IMR-90 (cell line): ENCODE measurements at regions not wholly inside any gene's neighbourhood (a gene's known extent, or its start where the extent isn't known, plus 50 kb on each side); places are given as distances from the start of the nearest gene placed in this dataset.

Source experiments
- ATAC-seq: fragments of 200-7000 bp; cut with Tn5 transposase; 2 replicates; pipeline ENCODE4 v1.9.1; 2020; ENCODE audit warnings: low read depth, mild to moderate bottlenecking, moderate library complexity
- BruUV-seq: library from RNA; stranded (reverse); fragments of 400-500 nt; replicated peaks from 2 replicates; lab custom pipeline; 2021; lab: Mats Ljungman, UMichigan
- CTCF ChIA-PET: fragments of 300-600 bp; formaldehyde crosslinking; extraction: SDS; loops from one replicate; lab custom pipeline; 2021; ENCODE audit warnings: antibody characterized with exemption; lab: Yijun Ruan, JAX
- POLR2A ChIA-PET: fragments of 300-600 bp; sonication (Branson Sonifier 250); formaldehyde crosslinking; loops from one replicate; lab custom pipeline; 2022; ENCODE audit warnings: antibody characterized with exemption; ENCODE audit not compliant: unreplicated experiment; lab: Charles Lee
- DNase-seq: peaks from one replicate; pipeline ENCODE4 v3.0.0; 2013
- H2AFZ ChIP-seq: replicated peaks from 2 replicates; pipeline ENCODE3; 2013; ENCODE audit warnings: low read length, mild to moderate bottlenecking; ENCODE audit not compliant: poor library complexity
- H2AK5ac ChIP-seq: 2 replicates; pipeline ENCODE4 v1.6.1; 2013; ENCODE audit warnings: low read depth, low read length, inconsistent platforms
- H2AK9ac ChIP-seq: replicated peaks from 2 replicates; pipeline ENCODE3; 2013; ENCODE audit warnings: mild to moderate bottlenecking, low read depth, low read length, moderate library complexity; ENCODE audit not compliant: poor library complexity
- H2BK120ac ChIP-seq: 2 replicates; pipeline ENCODE4 v1.6.1; 2013; ENCODE audit warnings: low read depth, low read length, inconsistent platforms
- H2BK15ac ChIP-seq: 3 replicates; pipeline ENCODE4 v1.6.1; 2013; ENCODE audit warnings: low read depth, low read length, inconsistent platforms
- H2BK20ac ChIP-seq: 2 replicates; pipeline ENCODE4 v1.6.1; 2013; ENCODE audit warnings: low read depth, mild to moderate bottlenecking, inconsistent platforms, low read length, moderate library complexity
- H2BK5ac ChIP-seq: 2 replicates; pipeline ENCODE4 v1.6.1; 2013; ENCODE audit warnings: mild to moderate bottlenecking, low read depth, low read length, inconsistent platforms; ENCODE audit not compliant: poor library complexity, severe bottlenecking
- H3K14ac ChIP-seq: replicated peaks from 2 replicates; pipeline ENCODE4 v1.6.1; 2013; ENCODE audit warnings: low read depth, low read length, inconsistent platforms
- H3K18ac ChIP-seq: 2 replicates; pipeline ENCODE4 v1.6.1; 2013; ENCODE audit warnings: low read depth, low read length, control low read depth
- H3K23ac ChIP-seq: 2 replicates; pipeline ENCODE4 v1.6.1; 2013; ENCODE audit warnings: low read depth, low read length, inconsistent platforms
- H3K27ac ChIP-seq: 2 replicates; pipeline ENCODE4 v1.5.1; 2013; ENCODE audit warnings: mild to moderate bottlenecking, control low read depth, low read length; ENCODE audit not compliant: insufficient read depth
- H3K27me3 ChIP-seq: 2 replicates; pipeline ENCODE4 v1.6.1; 2013; ENCODE audit warnings: low read length; ENCODE audit not compliant: control insufficient read depth, insufficient read depth
- H3K36me3 ChIP-seq: 2 replicates; pipeline ENCODE4 v1.6.1; 2013; ENCODE audit warnings: low read length, mixed read lengths; ENCODE audit not compliant: control insufficient read depth, insufficient read depth
- H3K4ac ChIP-seq: 2 replicates; pipeline ENCODE4 v1.6.1; 2013; ENCODE audit warnings: low read depth, low read length, inconsistent platforms
- H3K4me1 ChIP-seq: 2 replicates; pipeline ENCODE4 v1.6.1; 2013; ENCODE audit warnings: low read length, mixed read lengths; ENCODE audit not compliant: control insufficient read depth, insufficient read depth
- H3K4me2 ChIP-seq: 2 replicates; pipeline ENCODE4 v1.6.1; 2013; ENCODE audit warnings: low read depth, mild to moderate bottlenecking, control low read depth, low read length, moderate library complexity
- H3K4me3 ChIP-seq: 2 replicates; pipeline ENCODE4 v1.5.1; 2013; ENCODE audit warnings: low read depth, mild to moderate bottlenecking, control low read depth, low read length, moderate library complexity; ENCODE audit not compliant: insufficient read depth
- H3K56ac ChIP-seq: 2 replicates; pipeline ENCODE4 v1.6.1; 2013; ENCODE audit warnings: low read length, inconsistent platforms; ENCODE audit not compliant: insufficient read depth; ENCODE audit errors: extremely low read depth
- H3K79me1 ChIP-seq, 2 experiments: 2 replicates each; pipeline ENCODE4 v1.6.1; 2013; ENCODE audit warnings: low read length in 2 of 2, inconsistent platforms in 1 of 2, low read depth in 1 of 2
- H3K9ac ChIP-seq: 2 replicates; pipeline ENCODE4 v1.6.1; 2013; ENCODE audit warnings: low read depth, low read length, control low read depth
- H3K9me1 ChIP-seq: 2 replicates; pipeline ENCODE4 v1.6.1; 2013; ENCODE audit warnings: low read length, inconsistent platforms; ENCODE audit not compliant: insufficient read depth
- H3K9me3 ChIP-seq: 2 replicates; pipeline ENCODE4 v1.6.1; 2013; ENCODE audit warnings: low read length; ENCODE audit not compliant: control insufficient read depth, insufficient read depth
- H4K20me1 ChIP-seq: 2 replicates; pipeline ENCODE4 v1.6.1; 2013; ENCODE audit warnings: low read length, inconsistent platforms; ENCODE audit not compliant: insufficient read depth
- H4K5ac ChIP-seq: 2 replicates; pipeline ENCODE4 v1.6.1; 2013; ENCODE audit warnings: mild to moderate bottlenecking, low read depth, low read length, control low read depth
- H4K8ac ChIP-seq, 2 experiments: 2 replicates each; pipeline ENCODE4 v1.6.1; 2013; ENCODE audit warnings: low read depth in 2 of 2, low read length in 2 of 2, control low read depth in 1 of 2, inconsistent platforms in 1 of 2
- H4K91ac ChIP-seq: 2 replicates; pipeline ENCODE4 v1.6.1; 2013; ENCODE audit warnings: low read depth, low read length, inconsistent platforms; ENCODE audit not compliant: insufficient read depth
- BHLHE40 ChIP-seq: fragments of 150-350 bp; IDR thresholded peaks from 2 replicates; pipeline ENCODE4 v1.6.1; 2016; ENCODE audit warnings: mild to moderate bottlenecking, low read depth, low read length
- CEBPB ChIP-seq: IDR thresholded peaks from 2 replicates; pipeline ENCODE4 v1.6.1; 2012; ENCODE audit warnings: low read depth, low read length, improper control_type of control experiment
- CHD1 ChIP-seq: IDR thresholded peaks from 2 replicates; pipeline ENCODE4 v1.6.1; 2012; ENCODE audit warnings: low read depth, low read length, improper control_type of control experiment
- ELK1 ChIP-seq: fragments of 150-350 bp; IDR thresholded peaks from 2 replicates; pipeline ENCODE4 v1.6.1; 2016; ENCODE audit warnings: low read depth, mild to moderate bottlenecking, low read length, moderate library complexity, borderline replicate concordance
- FOS ChIP-seq: fragments of 150-350 bp; IDR thresholded peaks from 2 replicates; pipeline ENCODE4 v1.6.1; 2016; ENCODE audit warnings: low read depth, low read length
- MAFK ChIP-seq: IDR thresholded peaks from 2 replicates; pipeline ENCODE4 v1.6.1; 2012; ENCODE audit warnings: low read depth, low read length, improper control_type of control experiment
- MAZ ChIP-seq: IDR thresholded peaks from 2 replicates; pipeline ENCODE4 v1.6.1; 2012; ENCODE audit warnings: low read depth, mild to moderate bottlenecking, low read length, improper control_type of control experiment, moderate library complexity, borderline replicate concordance
- MXI1 ChIP-seq: IDR thresholded peaks from 2 replicates; pipeline ENCODE4 v1.6.1; 2012; ENCODE audit warnings: low read depth, mild to moderate bottlenecking, low read length, moderate library complexity, borderline replicate concordance
- NFE2L2 ChIP-seq: fragments of 150-350 bp; IDR thresholded peaks from 2 replicates; pipeline ENCODE4 v1.6.1; 2016; ENCODE audit warnings: low read depth, mild to moderate bottlenecking, low read length
- POLR2A ChIP-seq: IDR thresholded peaks from 2 replicates; pipeline ENCODE4 v1.6.1; 2012; ENCODE audit warnings: mild to moderate bottlenecking, low read depth, low read length
- RAD21 ChIP-seq: IDR thresholded peaks from 2 replicates; pipeline ENCODE4 v1.6.1; 2012; ENCODE audit warnings: low read length, improper control_type of control experiment
- RCOR1 ChIP-seq: IDR thresholded peaks from 2 replicates; pipeline ENCODE4 v1.6.1; 2012; ENCODE audit warnings: mild to moderate bottlenecking, low read length, improper control_type of control experiment; ENCODE audit not compliant: insufficient replicate concordance
- RFX5 ChIP-seq: IDR thresholded peaks from 2 replicates; pipeline ENCODE4 v1.8.0; 2012; ENCODE audit warnings: low read depth, mild to moderate bottlenecking, low read length, moderate library complexity
- SMC3 ChIP-seq: fragments of 150-350 bp; IDR thresholded peaks from 2 replicates; pipeline ENCODE4 v1.6.1; 2016; ENCODE audit warnings: low read depth, mild to moderate bottlenecking, antibody characterized with exemption, low read length, moderate library complexity
- WGBS, 2 experiments: methylation state at CpG; one replicate each; pipeline versions ENCODE4 v1.1.5 to v1.1.7; 2013; ENCODE audit warnings: missing lambda C conversion rate in 2 of 2; ENCODE audit not compliant: insufficient read length in 1 of 2; ENCODE audit errors: extremely low coverage in 2 of 2; 5-methylcytosine and 5-hydroxymethylcytosine counted together
- dilution Hi-C: fragments of 300-500 bp; cut with HindIII; formaldehyde crosslinking; loops from one replicate; pipeline ENCODE4 v1.14.3; 2018; ENCODE audit warnings: low sequenced_read_pairs; ENCODE audit not compliant: unreplicated experiment
- in situ Hi-C: fragments of 300-500 bp; cut with MboI; formaldehyde crosslinking; loops from 3 replicates; pipeline ENCODE4 v1.14.3; 2019; ENCODE audit warnings: low sequenced_read_pairs, inconsistent platforms, mixed read lengths
- intact Hi-C: fragments of 100-400 bp; cut with micrococcal nuclease; formaldehyde crosslinking; loops from 2 replicates; pipeline ENCODE4 v1.10.0; 2022
- TF ChIP-seq, protein P1 (sequence below): fragments of 150-350 bp; IDR thresholded peaks from 2 replicates; pipeline ENCODE4 v1.6.1; 2017; ENCODE audit warnings: mild to moderate bottlenecking, antibody characterized with exemption, low read length, low read depth
- TF ChIP-seq, protein P2 (sequence below): conservative IDR thresholded peaks from 2 replicates; pipeline ENCODE4 v1.5.1; 2012; ENCODE audit warnings: mild to moderate bottlenecking, low read depth, low read length, improper control_type of control experiment

GRCh38 chr5:125225424-125225823 is 479.0 kb upstream of the ZNF608 start:
- Histone ChIP-seq H2AFZ (peak overlapping the region; percentile 14), H3K27me3 (no peaks in the 10 kb centered on the region), H2BK5ac (no peak overlapping the region), H3K4me1 (no peaks in the 10 kb centered on the region), H3K9me1 (no peaks in the 10 kb centered on the region), H2BK15ac (no peak overlapping the region), H2BK120ac (no peak overlapping the region), H4K20me1 (no peaks in the 10 kb centered on the region), H3K23ac (no peak overlapping the region), H3K4ac (no peak overlapping the region), H3K4me3 (no peak overlapping the region), H4K5ac (no peak overlapping the region), H3K9ac (no peak overlapping the region), H3K79me1 (no peaks in the 10 kb centered on the region), H3K18ac (no peak overlapping the region), H4K8ac (no peak overlapping the region), H3K36me3 (no peaks in the 10 kb centered on the region), H3K27ac (no peak overlapping the region), H3K14ac (no peak overlapping the region), H3K56ac (no peak overlapping the region), H3K4me2 (no peak overlapping the region), H2AK9ac (no peak overlapping the region), H2AK5ac (no peak overlapping the region), H3K9me3 (no peaks in the 10 kb centered on the region), H4K91ac (no peak overlapping the region), H2BK20ac (no peak overlapping the region)
- WGBS, 2 experiments: 100% methylated on average over 1 of the region's 2 CpGs; no CpG with 5 or more reads in 1 of the 2 experiments
- BruUV-seq: no TSS peak
- CTCF ChIA-PET: no interaction called here
- no peak for DNase-seq
- dilution Hi-C loops: no loop called here
- no peak for ATAC-seq
- intact Hi-C loops: no loop called here
- TF ChIP-seq RCOR1: no peak
- no peak for TF ChIP-seq FOS
- TF ChIP-seq MAFK: no peak
- no peak for TF ChIP-seq CHD1
- TF ChIP-seq, protein P1, sequence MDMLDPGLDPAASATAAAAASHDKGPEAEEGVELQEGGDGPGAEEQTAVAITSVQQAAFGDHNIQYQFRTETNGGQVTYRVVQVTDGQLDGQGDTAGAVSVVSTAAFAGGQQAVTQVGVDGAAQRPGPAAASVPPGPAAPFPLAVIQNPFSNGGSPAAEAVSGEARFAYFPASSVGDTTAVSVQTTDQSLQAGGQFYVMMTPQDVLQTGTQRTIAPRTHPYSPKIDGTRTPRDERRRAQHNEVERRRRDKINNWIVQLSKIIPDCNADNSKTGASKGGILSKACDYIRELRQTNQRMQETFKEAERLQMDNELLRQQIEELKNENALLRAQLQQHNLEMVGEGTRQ: no peak
- no peak for TF ChIP-seq RFX5
- TF ChIP-seq, protein P2, sequence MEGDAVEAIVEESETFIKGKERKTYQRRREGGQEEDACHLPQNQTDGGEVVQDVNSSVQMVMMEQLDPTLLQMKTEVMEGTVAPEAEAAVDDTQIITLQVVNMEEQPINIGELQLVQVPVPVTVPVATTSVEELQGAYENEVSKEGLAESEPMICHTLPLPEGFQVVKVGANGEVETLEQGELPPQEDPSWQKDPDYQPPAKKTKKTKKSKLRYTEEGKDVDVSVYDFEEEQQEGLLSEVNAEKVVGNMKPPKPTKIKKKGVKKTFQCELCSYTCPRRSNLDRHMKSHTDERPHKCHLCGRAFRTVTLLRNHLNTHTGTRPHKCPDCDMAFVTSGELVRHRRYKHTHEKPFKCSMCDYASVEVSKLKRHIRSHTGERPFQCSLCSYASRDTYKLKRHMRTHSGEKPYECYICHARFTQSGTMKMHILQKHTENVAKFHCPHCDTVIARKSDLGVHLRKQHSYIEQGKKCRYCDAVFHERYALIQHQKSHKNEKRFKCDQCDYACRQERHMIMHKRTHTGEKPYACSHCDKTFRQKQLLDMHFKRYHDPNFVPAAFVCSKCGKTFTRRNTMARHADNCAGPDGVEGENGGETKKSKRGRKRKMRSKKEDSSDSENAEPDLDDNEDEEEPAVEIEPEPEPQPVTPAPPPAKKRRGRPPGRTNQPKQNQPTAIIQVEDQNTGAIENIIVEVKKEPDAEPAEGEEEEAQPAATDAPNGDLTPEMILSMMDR: no peak
- no peak for TF ChIP-seq BHLHE40
- no peak for TF ChIP-seq SMC3
- no peak for TF ChIP-seq CEBPB
- no peak for TF ChIP-seq NFE2L2
- no peak for TF ChIP-seq MAZ
- TF ChIP-seq RAD21: no peak
- no peak for TF ChIP-seq MXI1
- no peak for TF ChIP-seq ELK1
- TF ChIP-seq POLR2A: no peak
- POLR2A ChIA-PET: no interaction called here
- in situ Hi-C loops: no loop called here
